ENCODE measurements at regions not wholly inside any gene's neighbourhood (a gene's known extent, or its start where the extent isn't known, plus 50 kb on each side); places are given as distances from the start of the nearest gene placed in this dataset.

- TF ChIP-seq POLR2A (IDR thresholded peaks at IDR 0.05) (no peak), CTCF (IDR thresholded peaks at IDR 0.05) (no peak)
Observed at GRCh38 chr2:226228080-226228479, 571.5 kb downstream of the IRS1 start.
